IMR-90 (cell line): ENCODE measurements at regions not wholly inside any gene's neighbourhood (a gene's known extent, or its start where the extent isn't known, plus 50 kb on each side); places are given as distances from the start of the nearest gene placed in this dataset.

Source experiments
- ATAC-seq: fragments of 200-7000 bp; cut with Tn5 transposase; 2 replicates; pipeline ENCODE4 v1.9.1; 2020; ENCODE audit warnings: low read depth, mild to moderate bottlenecking, moderate library complexity
- BruUV-seq: library from RNA; stranded (reverse); fragments of 400-500 nt; replicated peaks from 2 replicates; lab custom pipeline; 2021; lab: Mats Ljungman, UMichigan
- CTCF ChIA-PET: fragments of 300-600 bp; formaldehyde crosslinking; extraction: SDS; loops from one replicate; lab custom pipeline; 2021; ENCODE audit warnings: antibody characterized with exemption; lab: Yijun Ruan, JAX
- POLR2A ChIA-PET: fragments of 300-600 bp; sonication (Branson Sonifier 250); formaldehyde crosslinking; loops from one replicate; lab custom pipeline; 2022; ENCODE audit warnings: antibody characterized with exemption; ENCODE audit not compliant: unreplicated experiment; lab: Charles Lee
- DNase-seq: peaks from one replicate; pipeline ENCODE4 v3.0.0; 2013
- H2AFZ ChIP-seq: replicated peaks from 2 replicates; pipeline ENCODE3; 2013; ENCODE audit warnings: low read length, mild to moderate bottlenecking; ENCODE audit not compliant: poor library complexity
- H2AK5ac ChIP-seq: 2 replicates; pipeline ENCODE4 v1.6.1; 2013; ENCODE audit warnings: low read depth, low read length, inconsistent platforms
- H2AK9ac ChIP-seq: replicated peaks from 2 replicates; pipeline ENCODE3; 2013; ENCODE audit warnings: mild to moderate bottlenecking, low read depth, low read length, moderate library complexity; ENCODE audit not compliant: poor library complexity
- H2BK120ac ChIP-seq: 2 replicates; pipeline ENCODE4 v1.6.1; 2013; ENCODE audit warnings: low read depth, low read length, inconsistent platforms
- H2BK15ac ChIP-seq: 3 replicates; pipeline ENCODE4 v1.6.1; 2013; ENCODE audit warnings: low read depth, low read length, inconsistent platforms
- H2BK20ac ChIP-seq: 2 replicates; pipeline ENCODE4 v1.6.1; 2013; ENCODE audit warnings: low read depth, mild to moderate bottlenecking, inconsistent platforms, low read length, moderate library complexity
- H2BK5ac ChIP-seq: 2 replicates; pipeline ENCODE4 v1.6.1; 2013; ENCODE audit warnings: mild to moderate bottlenecking, low read depth, low read length, inconsistent platforms; ENCODE audit not compliant: poor library complexity, severe bottlenecking
- H3K14ac ChIP-seq: replicated peaks from 2 replicates; pipeline ENCODE4 v1.6.1; 2013; ENCODE audit warnings: low read depth, low read length, inconsistent platforms
- H3K18ac ChIP-seq: 2 replicates; pipeline ENCODE4 v1.6.1; 2013; ENCODE audit warnings: low read depth, low read length, control low read depth
- H3K23ac ChIP-seq: 2 replicates; pipeline ENCODE4 v1.6.1; 2013; ENCODE audit warnings: low read depth, low read length, inconsistent platforms
- H3K27ac ChIP-seq: 2 replicates; pipeline ENCODE4 v1.5.1; 2013; ENCODE audit warnings: mild to moderate bottlenecking, control low read depth, low read length; ENCODE audit not compliant: insufficient read depth
- H3K27me3 ChIP-seq: 2 replicates; pipeline ENCODE4 v1.6.1; 2013; ENCODE audit warnings: low read length; ENCODE audit not compliant: control insufficient read depth, insufficient read depth
- H3K36me3 ChIP-seq: 2 replicates; pipeline ENCODE4 v1.6.1; 2013; ENCODE audit warnings: low read length, mixed read lengths; ENCODE audit not compliant: control insufficient read depth, insufficient read depth
- H3K4ac ChIP-seq: 2 replicates; pipeline ENCODE4 v1.6.1; 2013; ENCODE audit warnings: low read depth, low read length, inconsistent platforms
- H3K4me1 ChIP-seq: 2 replicates; pipeline ENCODE4 v1.6.1; 2013; ENCODE audit warnings: low read length, mixed read lengths; ENCODE audit not compliant: control insufficient read depth, insufficient read depth
- H3K4me2 ChIP-seq: 2 replicates; pipeline ENCODE4 v1.6.1; 2013; ENCODE audit warnings: low read depth, mild to moderate bottlenecking, control low read depth, low read length, moderate library complexity
- H3K4me3 ChIP-seq: 2 replicates; pipeline ENCODE4 v1.5.1; 2013; ENCODE audit warnings: low read depth, mild to moderate bottlenecking, control low read depth, low read length, moderate library complexity; ENCODE audit not compliant: insufficient read depth
- H3K56ac ChIP-seq: 2 replicates; pipeline ENCODE4 v1.6.1; 2013; ENCODE audit warnings: low read length, inconsistent platforms; ENCODE audit not compliant: insufficient read depth; ENCODE audit errors: extremely low read depth
- H3K79me1 ChIP-seq, 2 experiments: 2 replicates each; pipeline ENCODE4 v1.6.1; 2013; ENCODE audit warnings: low read length in 2 of 2, inconsistent platforms in 1 of 2, low read depth in 1 of 2
- H3K9ac ChIP-seq: 2 replicates; pipeline ENCODE4 v1.6.1; 2013; ENCODE audit warnings: low read depth, low read length, control low read depth
- H3K9me1 ChIP-seq: 2 replicates; pipeline ENCODE4 v1.6.1; 2013; ENCODE audit warnings: low read length, inconsistent platforms; ENCODE audit not compliant: insufficient read depth
- H3K9me3 ChIP-seq: 2 replicates; pipeline ENCODE4 v1.6.1; 2013; ENCODE audit warnings: low read length; ENCODE audit not compliant: control insufficient read depth, insufficient read depth
- H4K20me1 ChIP-seq: 2 replicates; pipeline ENCODE4 v1.6.1; 2013; ENCODE audit warnings: low read length, inconsistent platforms; ENCODE audit not compliant: insufficient read depth
- H4K5ac ChIP-seq: 2 replicates; pipeline ENCODE4 v1.6.1; 2013; ENCODE audit warnings: mild to moderate bottlenecking, low read depth, low read length, control low read depth
- H4K8ac ChIP-seq, 2 experiments: 2 replicates each; pipeline ENCODE4 v1.6.1; 2013; ENCODE audit warnings: low read depth in 2 of 2, low read length in 2 of 2, control low read depth in 1 of 2, inconsistent platforms in 1 of 2
- H4K91ac ChIP-seq: 2 replicates; pipeline ENCODE4 v1.6.1; 2013; ENCODE audit warnings: low read depth, low read length, inconsistent platforms; ENCODE audit not compliant: insufficient read depth
- BHLHE40 ChIP-seq: fragments of 150-350 bp; IDR thresholded peaks from 2 replicates; pipeline ENCODE4 v1.6.1; 2016; ENCODE audit warnings: mild to moderate bottlenecking, low read depth, low read length
- CEBPB ChIP-seq: IDR thresholded peaks from 2 replicates; pipeline ENCODE4 v1.6.1; 2012; ENCODE audit warnings: low read depth, low read length, improper control_type of control experiment
- CHD1 ChIP-seq: IDR thresholded peaks from 2 replicates; pipeline ENCODE4 v1.6.1; 2012; ENCODE audit warnings: low read depth, low read length, improper control_type of control experiment
- CTCF ChIP-seq: conservative IDR thresholded peaks from 2 replicates; pipeline ENCODE4 v1.5.1; 2012; ENCODE audit warnings: mild to moderate bottlenecking, low read depth, low read length, improper control_type of control experiment
- ELK1 ChIP-seq: fragments of 150-350 bp; IDR thresholded peaks from 2 replicates; pipeline ENCODE4 v1.6.1; 2016; ENCODE audit warnings: low read depth, mild to moderate bottlenecking, low read length, moderate library complexity, borderline replicate concordance
- FOS ChIP-seq: fragments of 150-350 bp; IDR thresholded peaks from 2 replicates; pipeline ENCODE4 v1.6.1; 2016; ENCODE audit warnings: low read depth, low read length
- MAFK ChIP-seq: IDR thresholded peaks from 2 replicates; pipeline ENCODE4 v1.6.1; 2012; ENCODE audit warnings: low read depth, low read length, improper control_type of control experiment
- MAZ ChIP-seq: IDR thresholded peaks from 2 replicates; pipeline ENCODE4 v1.6.1; 2012; ENCODE audit warnings: low read depth, mild to moderate bottlenecking, low read length, improper control_type of control experiment, moderate library complexity, borderline replicate concordance
- MXI1 ChIP-seq: IDR thresholded peaks from 2 replicates; pipeline ENCODE4 v1.6.1; 2012; ENCODE audit warnings: low read depth, mild to moderate bottlenecking, low read length, moderate library complexity, borderline replicate concordance
- NFE2L2 ChIP-seq: fragments of 150-350 bp; IDR thresholded peaks from 2 replicates; pipeline ENCODE4 v1.6.1; 2016; ENCODE audit warnings: low read depth, mild to moderate bottlenecking, low read length
- POLR2A ChIP-seq: IDR thresholded peaks from 2 replicates; pipeline ENCODE4 v1.6.1; 2012; ENCODE audit warnings: mild to moderate bottlenecking, low read depth, low read length
- RAD21 ChIP-seq: IDR thresholded peaks from 2 replicates; pipeline ENCODE4 v1.6.1; 2012; ENCODE audit warnings: low read length, improper control_type of control experiment
- RCOR1 ChIP-seq: IDR thresholded peaks from 2 replicates; pipeline ENCODE4 v1.6.1; 2012; ENCODE audit warnings: mild to moderate bottlenecking, low read length, improper control_type of control experiment; ENCODE audit not compliant: insufficient replicate concordance
- RFX5 ChIP-seq: IDR thresholded peaks from 2 replicates; pipeline ENCODE4 v1.8.0; 2012; ENCODE audit warnings: low read depth, mild to moderate bottlenecking, low read length, moderate library complexity
- SMC3 ChIP-seq: fragments of 150-350 bp; IDR thresholded peaks from 2 replicates; pipeline ENCODE4 v1.6.1; 2016; ENCODE audit warnings: low read depth, mild to moderate bottlenecking, antibody characterized with exemption, low read length, moderate library complexity
- USF2 ChIP-seq: fragments of 150-350 bp; IDR thresholded peaks from 2 replicates; pipeline ENCODE4 v1.6.1; 2017; ENCODE audit warnings: mild to moderate bottlenecking, antibody characterized with exemption, low read length, low read depth
- WGBS, 2 experiments: methylation state at CpG; one replicate each; pipeline versions ENCODE4 v1.1.5 to v1.1.7; 2013; ENCODE audit warnings: missing lambda C conversion rate in 2 of 2; ENCODE audit not compliant: insufficient read length in 1 of 2; ENCODE audit errors: extremely low coverage in 2 of 2; 5-methylcytosine and 5-hydroxymethylcytosine counted together
- dilution Hi-C: fragments of 300-500 bp; cut with HindIII; formaldehyde crosslinking; loops from one replicate; pipeline ENCODE4 v1.14.3; 2018; ENCODE audit warnings: low sequenced_read_pairs; ENCODE audit not compliant: unreplicated experiment
- in situ Hi-C: fragments of 300-500 bp; cut with MboI; formaldehyde crosslinking; loops from 3 replicates; pipeline ENCODE4 v1.14.3; 2019; ENCODE audit warnings: low sequenced_read_pairs, inconsistent platforms, mixed read lengths
- intact Hi-C: fragments of 100-400 bp; cut with micrococcal nuclease; formaldehyde crosslinking; loops from 2 replicates; pipeline ENCODE4 v1.10.0; 2022

- no peak overlapping the region for H2BK5ac ChIP-seq
Observed at GRCh38 chrX:140298960-140299825, 205.7 kb downstream of the SOX3 start.

More at GRCh38 chrX:140298960-140299825, 205.7 kb downstream of the SOX3 start:
- intact Hi-C loops = no loop called here
- in situ Hi-C loops = no loop called here
- Histone ChIP-seq H3K9ac (no peak overlapping the region), H3K27ac (no peak overlapping the region), H2AFZ (no peak overlapping the region), H3K14ac (no peak overlapping the region), H2BK15ac (no peak overlapping the region), H3K36me3 (no peaks in the 10 kb centered on the region), H3K4me3 (no peak overlapping the region), H3K27me3 (no peaks in the 10 kb centered on the region), H2BK20ac (no peak overlapping the region), H2AK9ac (no peak overlapping the region), H3K9me1 (no peaks in the 10 kb centered on the region), H4K20me1 (no peaks in the 10 kb centered on the region), H2AK5ac (no peak overlapping the region), H3K79me1 (no peaks in the 10 kb centered on the region), H3K4me2 (no peak overlapping the region), H3K56ac (no peak overlapping the region), H3K23ac (no peak overlapping the region), H3K4ac (no peak overlapping the region), H3K18ac (no peak overlapping the region), H4K5ac (no peak overlapping the region), H2BK120ac (no peak overlapping the region), H3K9me3 (no peaks in the 10 kb centered on the region), H4K8ac (no peak overlapping the region), H3K4me1 (no peaks in the 10 kb centered on the region), H4K91ac (no peak overlapping the region)
- DNase-seq = no peak
- TF ChIP-seq ELK1 (no peak), POLR2A (no peak), RCOR1 (no peak), MAZ (no peak), CHD1 (no peak), MXI1 (no peak), RAD21 (no peak), CTCF (no peak), BHLHE40 (no peak), MAFK (no peak), NFE2L2 (no peak), FOS (no peak), RFX5 (no peak), USF2 (no peak), SMC3 (no peak), CEBPB (no peak)
- ChIA-PET CTCF (no interaction called here), POLR2A (no interaction called here)
- BruUV-seq = no TSS peak
- ATAC-seq = no peak
- dilution Hi-C loops = no loop called here
- 60% methylated on average over 3 of the region's 11 CpGs; no CpG with 5 or more reads in 1 of the 2 experiments for WGBS, 2 experiments
